ENCODE measurements at regions not wholly inside any gene's neighbourhood (a gene's known extent, or its start where the extent isn't known, plus 50 kb on each side); places are given as distances from the start of the nearest gene placed in this dataset.

- ATAC-seq (no peak), DNase-seq (ENCODE audit: low read depth, low spot score) (no peak)
- intact Hi-C loops (cut with micrococcal nuclease), result no loop called here
- peak overlapping the region; percentile 30 for H2AFZ ChIP-seq (ENCODE audit: low read depth, low read length, poor library complexity, severe bottlenecking)
- H3K79me2 ChIP-seq (ENCODE audit: insufficient read depth, low read length), result no peaks in the 10 kb centered on the region
- CTCF ChIA-PET, result no interaction called here
- H3K27me3 ChIP-seq (ENCODE audit: insufficient read depth, low read length), result no peaks in the 10 kb centered on the region
- no peaks in the 10 kb centered on the region; the same call in 1 of the 2 replicates for H3K9me2 ChIP-seq (ENCODE audit: insufficient read depth)
- H3K9ac ChIP-seq (ENCODE audit: low read length), result no peak overlapping the region
- H3K9me3 ChIP-seq (ENCODE audit: control insufficient read depth in 1 of 2, insufficient read depth in 1 of 2, low read depth in 1 of 2, low read length in 2 of 2), result no peaks in the 10 kb centered on the region
- H3K4me1 ChIP-seq (ENCODE audit: control insufficient read depth in 1 of 2, insufficient read depth in 2 of 2, low read length in 2 of 2), result peaks cover 0 to 18% of the 10 kb centered on the region in 2 experiments; a peak in 2 of 4 replicates
- BruUV-seq (replicated peaks), result no TSS peak
- POLR2A ChIA-PET, result no interaction called here
- RAD21 ChIA-PET (ENCODE audit: low non-redundant PET in 1 of 2, low total read pairs in 2 of 2, uncharacterized antibody in 2 of 2, unreplicated experiment in 2 of 2), result no interaction called here
- H3K4me2 ChIP-seq (ENCODE audit: low read length), result no peak overlapping the region
- no peaks in the 10 kb centered on the region for H4K20me1 ChIP-seq (ENCODE audit: insufficient read depth)
- TF ChIP-seq ZFX (IDR thresholded peaks at IDR 0.05), result no peak
- TF ChIP-seq POLR2AphosphoS5 (IDR thresholded peaks at IDR 0.05; ENCODE audit: low read depth, low read length), result no peak
- TF ChIP-seq POLR2A (IDR thresholded peaks at IDR 0.05; ENCODE audit: borderline replicate concordance, extremely low read depth, insufficient read depth, insufficient read length), result no peak
- TF ChIP-seq CTCF (IDR thresholded peaks at IDR 0.05 in 2 of 3, conservative IDR thresholded peaks at IDR 0.05 in 1 of 3; ENCODE audit: borderline replicate concordance in 1 of 3, insufficient read depth in 1 of 3, low read depth in 2 of 3, low read length in 2 of 3), result no peak
- TF ChIP-seq FOSL1 (IDR thresholded peaks at IDR 0.05; ENCODE audit: low read depth), result no peak
- no peak for TF ChIP-seq CEBPB (IDR thresholded peaks at IDR 0.05; ENCODE audit: low read depth)
- TF ChIP-seq ELF1 (IDR thresholded peaks at IDR 0.05; ENCODE audit: borderline replicate concordance, low read depth), result no peak
- no peak for TF ChIP-seq EZH2 (IDR thresholded peaks at IDR 0.05)
- TF ChIP-seq SIN3A (IDR thresholded peaks at IDR 0.05; ENCODE audit: low read depth), result no peak
- TF ChIP-seq YY1 (IDR thresholded peaks at IDR 0.05; ENCODE audit: extremely low read depth, insufficient replicate concordance, low read depth, low read length), result no peak
- TF ChIP-seq ATF3 (IDR thresholded peaks at IDR 0.05), result no peak
- TF ChIP-seq SRF (IDR thresholded peaks at IDR 0.05; ENCODE audit: low read depth), result no peak
- no peak for TF ChIP-seq TCF7L2 (IDR thresholded peaks at IDR 0.05; ENCODE audit: borderline replicate concordance, extremely low read depth, insufficient read depth, insufficient read length)
- TF ChIP-seq ZNF274 (IDR thresholded peaks at IDR 0.05; ENCODE audit: low read depth, low read length), result no peak
- TF ChIP-seq REST (IDR thresholded peaks at IDR 0.05; ENCODE audit: low read depth), result no peak
- no peak for TF ChIP-seq MAX (IDR thresholded peaks at IDR 0.05)
- no peak for TF ChIP-seq CBX3 (IDR thresholded peaks at IDR 0.05; ENCODE audit: low read depth)
- no peak for TF ChIP-seq SP1 (IDR thresholded peaks at IDR 0.05; ENCODE audit: low read depth)
- no peak overlapping the region for H3K4me3 ChIP-seq (replicated peaks in 1 of 2; ENCODE audit: low read depth in 1 of 2, low read length in 2 of 2)
- no peaks in the 10 kb centered on the region for H3K36me3 ChIP-seq (ENCODE audit: control insufficient read depth in 1 of 2, insufficient read depth in 2 of 2, low read length in 2 of 2)
- H3K27ac ChIP-seq (ENCODE audit: low read depth, low read length), result no peak overlapping the region; the same call in 1 of the 2 replicates
Measured at GRCh38 chr1:218813237-218813636, 360.4 kb upstream of the LYPLAL1 start.
